Gastroesophageal sphincter (tissue), 3 donors: ENCODE measurements at regions not wholly inside any gene's neighbourhood (a gene's known extent, or its start where the extent isn't known, plus 50 kb on each side); places are given as distances from the start of the nearest gene placed in this dataset.

ENCODE experiments used
- CTCF ChIP-seq, 4 experiments: fragments of 200-600 bp in 2 of 4; fragments of 450-650 bp in 2 of 4; sonication (generic) in 1 of 4; IDR thresholded peaks; one replicate each; pipeline ENCODE4 v1.5.1; 2017 to 2019; ENCODE audit warnings: antibody characterized with exemption in 4 of 4, mild to moderate bottlenecking in 2 of 4, moderate library complexity in 2 of 4
- EP300 ChIP-seq: sonication (generic); formaldehyde crosslinking; IDR thresholded peaks from one replicate; pipeline ENCODE4 v1.6.1; 2017; ENCODE audit warnings: antibody characterized with exemption, mild to moderate bottlenecking
- POLR2A ChIP-seq, 2 donors: fragments of 450-650 bp; IDR thresholded peaks; one replicate each; pipeline ENCODE4 v1.6.1; 2017; ENCODE audit warnings: antibody characterized with exemption in 2 of 2, mild to moderate bottlenecking in 2 of 2, moderate library complexity in 1 of 2

- no peak for TF ChIP-seq CTCF (IDR thresholded peaks at IDR 0.05)
- no peak for TF ChIP-seq EP300
- no peak for TF ChIP-seq POLR2A (IDR thresholded peaks at IDR 0.05)
Measured at GRCh38 chr11:100631316-100631715, 55.8 kb upstream of the ARHGAP42 start.
